ENCODE measurements at regions not wholly inside any gene's neighbourhood (a gene's known extent, or its start where the extent isn't known, plus 50 kb on each side); places are given as distances from the start of the nearest gene placed in this dataset.

DNA sequence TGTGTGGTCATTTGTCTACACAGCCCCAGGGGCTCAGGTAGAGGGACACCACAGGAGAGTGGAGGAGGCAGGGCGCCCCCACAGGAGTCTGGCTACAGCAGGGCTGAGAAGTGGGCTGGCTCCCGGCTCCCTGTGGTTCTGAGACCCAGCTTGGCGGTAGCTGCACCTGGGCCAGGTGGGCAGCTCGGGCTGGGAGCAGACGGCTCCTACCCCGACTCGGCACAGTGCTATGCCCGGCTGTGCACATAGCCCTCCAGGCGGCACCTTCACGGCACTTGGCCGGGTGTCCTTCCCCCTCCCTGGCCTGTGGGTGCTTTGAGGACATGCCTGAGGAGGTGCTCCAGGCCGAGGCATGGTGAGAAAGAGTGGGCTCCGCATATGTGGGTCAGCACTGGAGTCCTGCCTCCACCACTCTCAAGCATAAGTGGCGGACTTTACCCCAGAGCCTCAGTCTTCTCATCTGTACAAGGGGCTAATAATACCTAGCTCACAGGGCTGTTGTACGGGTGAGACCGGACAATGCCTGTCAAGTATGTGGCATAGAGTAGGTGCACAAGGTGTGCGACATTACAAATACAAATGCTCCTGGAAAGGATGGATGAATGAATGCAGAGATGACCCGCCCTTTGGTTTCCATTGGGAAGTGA lies 50.1 kb upstream of the JPH3 start:
- no peak for DNase-seq (ENCODE audit: low spot score)

DNA sequence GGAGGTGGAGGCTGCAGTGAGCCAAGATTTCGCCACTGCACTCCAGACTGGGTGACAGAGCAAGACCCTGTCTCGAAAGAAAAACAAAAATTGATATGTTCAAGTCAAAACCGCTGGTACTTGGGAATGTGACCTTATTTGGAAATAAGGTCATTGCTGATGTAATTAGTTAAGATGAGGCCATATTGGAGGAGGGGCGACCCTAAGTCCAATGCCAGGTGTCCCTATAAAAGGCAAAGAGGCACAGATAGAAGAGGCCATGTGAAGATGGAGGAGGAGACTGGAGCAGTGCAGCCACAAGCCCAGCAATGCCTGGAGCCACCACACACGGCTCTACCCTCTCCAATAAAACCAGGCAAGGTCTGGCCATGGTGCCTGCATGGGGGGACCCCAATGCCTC lies 50.8 kb upstream of the JPH3 start:
- no peak for DNase-seq (ENCODE audit: low spot score)

DNA sequence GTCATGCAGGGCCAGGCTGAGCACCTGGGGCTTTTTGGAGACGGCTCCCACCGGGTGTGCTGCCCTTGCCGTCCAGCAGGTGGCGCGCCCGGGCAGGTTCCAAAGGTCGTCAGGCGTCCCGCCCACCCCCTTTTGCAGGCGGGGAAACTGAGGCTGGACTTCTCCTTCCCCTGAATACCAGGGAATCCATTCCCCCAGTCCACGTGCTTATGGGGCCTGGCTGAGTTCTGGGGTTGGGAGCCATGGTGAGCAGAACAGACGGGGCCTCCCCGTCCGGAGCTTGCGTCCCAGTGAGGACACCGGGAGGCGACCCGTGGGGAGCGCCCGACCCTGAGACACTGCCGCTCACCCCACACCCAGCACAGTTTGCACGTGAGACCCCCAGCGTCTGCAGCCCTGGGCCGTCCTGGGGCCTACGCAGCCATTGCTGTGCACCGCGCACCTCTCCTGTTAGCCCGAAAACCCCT lies 51.8 kb upstream of the JPH3 start:
- DNase-seq (ENCODE audit: low spot score) = peak; percentile 38

DNA sequence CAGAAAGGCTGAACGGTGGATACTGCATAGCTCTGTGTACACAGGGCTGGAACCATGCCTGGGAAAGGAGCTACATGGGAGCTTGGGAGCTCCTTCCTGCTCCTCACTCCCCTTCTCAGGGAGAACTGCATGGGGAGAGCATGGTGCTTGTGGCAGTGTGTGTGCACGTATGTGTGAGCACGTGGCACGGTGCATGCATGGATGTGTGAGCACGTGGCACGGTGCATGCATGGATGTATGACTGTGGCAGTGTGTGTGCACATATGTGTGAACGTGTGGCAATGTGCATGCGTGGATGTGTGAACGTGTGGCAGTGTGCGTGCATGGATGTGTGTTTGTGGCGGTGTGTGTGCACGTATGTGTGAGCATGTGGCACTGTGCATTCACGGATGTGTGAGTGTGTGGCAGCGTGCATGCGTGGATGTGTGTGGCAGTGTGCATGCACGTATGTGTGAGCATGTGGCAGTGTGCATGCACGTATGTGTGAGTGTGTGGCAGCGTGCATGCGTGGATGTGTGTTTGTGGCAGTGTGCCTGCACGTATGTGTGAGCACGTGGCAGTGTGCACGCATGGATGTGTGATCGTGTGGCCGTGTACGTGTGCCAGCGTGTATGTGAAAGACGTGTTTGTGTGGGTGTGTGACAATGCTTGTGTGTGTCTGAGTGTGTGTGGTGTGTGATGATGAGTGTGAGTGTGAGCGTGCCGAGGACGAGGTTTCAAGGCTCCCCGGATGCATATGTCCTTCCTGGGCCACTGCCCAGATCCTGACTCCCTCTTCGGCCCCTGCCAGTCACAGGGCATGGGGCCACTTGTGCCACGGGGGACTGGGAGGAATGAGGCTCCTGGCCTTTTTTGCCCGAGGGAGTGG lies 52.4 kb upstream of the JPH3 start:
- no peak for DNase-seq (ENCODE audit: low spot score)

DNA sequence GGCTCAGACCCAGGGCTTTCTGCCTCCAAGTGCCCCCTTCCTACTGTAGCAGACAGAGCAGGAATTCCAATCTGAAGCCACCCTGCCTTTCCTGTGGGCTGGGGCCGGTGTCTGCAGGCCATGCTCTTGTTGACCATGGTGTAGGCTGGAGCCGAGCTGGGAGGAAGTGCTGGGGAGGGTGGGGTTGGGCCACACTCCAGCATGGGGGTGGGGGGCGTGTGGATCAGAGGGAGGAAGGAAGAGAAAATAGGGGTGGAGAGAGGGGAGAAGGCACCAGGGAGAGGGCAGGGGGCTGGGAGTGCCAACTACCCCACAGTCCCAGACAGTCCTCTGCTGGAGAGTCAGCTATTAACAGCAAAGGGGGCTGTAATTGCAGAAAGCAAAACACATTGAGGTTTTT lies 54.3 kb upstream of the JPH3 start:
- no peak for DNase-seq (ENCODE audit: low spot score)

DNA sequence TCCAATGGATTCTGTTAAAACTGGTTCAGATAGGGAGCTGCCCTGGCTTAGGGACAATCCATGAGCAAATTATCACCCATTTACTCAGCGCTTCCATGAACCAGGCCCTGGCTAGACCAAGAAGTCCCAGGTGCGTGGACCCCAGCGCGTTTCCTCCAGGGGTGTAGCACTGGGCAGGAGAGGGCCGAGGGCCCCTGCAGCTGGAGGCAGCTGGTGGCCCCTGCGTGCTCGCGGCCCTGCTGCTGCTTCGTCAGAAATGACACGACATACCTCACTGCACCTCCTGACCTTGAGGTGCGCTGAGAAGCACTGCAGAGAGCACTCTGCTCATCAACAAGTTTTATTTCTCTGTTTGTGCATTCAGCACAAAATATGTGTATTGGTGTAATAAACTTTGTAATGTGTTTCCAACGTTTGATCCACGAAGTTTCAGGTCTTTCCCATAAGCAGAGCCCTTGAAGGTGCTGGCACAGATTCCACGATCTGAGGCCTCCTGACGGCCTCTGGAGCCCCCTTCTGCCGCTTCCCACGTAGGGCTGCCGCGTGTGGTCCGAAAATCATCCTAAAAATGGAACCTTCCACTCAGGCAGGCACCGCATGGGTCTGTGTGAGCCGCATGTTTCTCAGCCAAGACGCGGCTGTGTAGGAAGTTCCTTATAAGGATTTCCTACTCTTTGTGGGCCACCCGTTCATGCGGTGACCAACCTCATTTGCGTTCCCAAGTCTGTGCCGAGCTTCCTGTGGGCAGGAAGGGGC lies 50.8 kb upstream of the ZCCHC14 start:
- no peak for DNase-seq (ENCODE audit: low spot score)

DNA sequence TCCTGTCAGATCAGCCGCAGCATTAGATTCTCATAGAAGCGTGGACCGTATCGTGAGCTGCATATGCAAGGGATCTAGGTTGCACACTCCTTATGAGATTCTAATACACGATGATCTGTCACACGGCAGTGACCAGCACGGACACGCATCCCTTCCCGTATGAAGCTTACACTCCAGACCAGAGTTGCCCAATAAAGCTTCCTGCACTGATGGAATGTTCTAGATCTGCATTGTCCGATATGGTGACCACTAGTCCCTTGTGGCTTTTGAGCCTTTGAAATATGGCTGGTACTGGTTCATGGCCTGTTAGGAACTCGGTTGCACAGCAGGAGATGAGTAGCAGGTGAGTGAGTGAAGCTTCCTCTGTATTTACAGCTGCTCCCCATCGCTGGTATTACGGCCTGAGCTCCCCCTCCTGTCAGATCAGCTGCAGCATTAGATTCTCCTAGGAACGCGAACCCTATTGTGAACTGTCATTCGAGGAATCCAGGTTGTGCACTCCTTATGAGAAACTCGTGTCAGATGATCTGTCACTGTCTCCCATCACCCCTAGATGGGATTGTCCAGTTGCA lies 49.8 kb upstream of the ZCCHC14 start:
- DNase-seq (ENCODE audit: low spot score) = no peak
